Hepatocyte (in vitro differentiated cells): ENCODE measurements at regions not wholly inside any gene's neighbourhood (a gene's known extent, or its start where the extent isn't known, plus 50 kb on each side); places are given as distances from the start of the nearest gene placed in this dataset.

ENCODE experiments used
- CTCF ChIP-seq: fragments of 200-600 bp; sonication (generic); IDR thresholded peaks from 2 replicates; pipeline ENCODE4 v1.5.1; 2016; ENCODE audit warnings: antibody characterized with exemption, mild to moderate bottlenecking; ENCODE audit not compliant: poor library complexity
- EZH2 ChIP-seq: fragments of 200-600 bp; sonication (generic); IDR thresholded peaks from 2 replicates; pipeline ENCODE4 v1.6.1; 2016; ENCODE audit warnings: antibody characterized with exemption, mild to moderate bottlenecking, borderline replicate concordance

DNA sequence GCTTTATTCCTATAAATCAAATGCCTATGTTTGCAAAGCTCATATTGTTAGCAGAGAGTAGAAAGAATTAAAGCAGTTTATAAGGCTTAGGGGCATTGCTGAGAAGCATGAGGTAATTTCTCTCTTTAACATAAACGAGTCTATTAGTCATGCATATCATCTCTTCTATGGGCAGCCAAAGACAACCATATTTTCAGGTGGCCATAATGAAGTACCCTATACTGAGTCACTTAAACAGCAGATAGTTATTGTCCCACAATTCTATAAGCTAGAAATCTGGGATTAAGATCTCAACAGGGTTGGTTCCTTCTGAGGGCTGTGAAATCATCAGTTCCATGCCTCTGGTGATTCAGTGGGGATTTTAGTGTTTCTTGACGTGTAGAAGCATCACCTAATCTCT, 277.5 kb downstream of the NR4A2 start:
- TF ChIP-seq CTCF: no peak
- no peak for TF ChIP-seq EZH2
